HG03432 (cell line): ENCODE measurements at regions not wholly inside any gene's neighbourhood (a gene's known extent, or its start where the extent isn't known, plus 50 kb on each side); places are given as distances from the start of the nearest gene placed in this dataset.

Experiments
- ATAC-seq: cut with Tn5 transposase; IDR thresholded peaks from one replicate; pipeline ENCODE4 v1.9.1; 2021; ENCODE audit warnings: mild to moderate bottlenecking, moderate library complexity; ENCODE audit not compliant: unreplicated experiment

DNA sequence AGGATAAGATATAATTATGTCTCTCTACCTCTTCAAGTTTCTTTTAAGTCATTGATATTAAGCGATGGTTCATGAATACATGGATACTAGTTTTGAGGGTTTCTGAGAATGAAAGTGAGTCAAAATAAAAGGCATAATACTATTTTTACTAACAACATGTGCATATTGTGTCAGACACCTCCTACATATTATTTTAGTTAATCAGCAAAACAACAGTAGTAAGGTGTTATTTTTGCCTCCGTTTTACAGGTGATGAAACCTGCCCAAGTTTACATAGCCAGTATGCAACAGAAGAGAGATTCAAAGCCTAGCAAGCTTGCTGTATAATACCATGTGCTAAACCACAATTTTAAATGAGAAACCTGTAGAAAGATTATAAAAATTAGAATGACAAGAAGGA lies 544.1 kb downstream of the EPHA5 start:
- no peak for ATAC-seq

DNA sequence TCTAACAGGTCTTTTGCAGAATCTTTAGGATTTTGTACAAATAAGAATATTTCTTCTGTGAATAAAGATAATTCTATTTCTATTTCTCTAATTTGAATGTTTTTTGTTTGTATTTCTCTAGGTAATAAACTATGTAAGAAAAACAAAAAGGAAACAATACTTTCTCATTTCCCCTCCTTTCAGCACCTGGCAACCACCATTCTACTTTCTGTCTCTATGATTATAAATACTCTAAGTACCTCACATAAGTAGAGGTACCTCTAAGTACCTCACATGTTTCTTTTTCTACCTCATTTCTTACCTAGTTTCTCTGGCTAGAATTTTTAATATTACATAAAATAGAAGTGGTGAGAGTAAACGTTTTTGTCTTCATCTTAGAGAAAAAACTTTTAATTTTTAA lies 550.0 kb downstream of the EPHA5 start:
- ATAC-seq, result no peak

DNA sequence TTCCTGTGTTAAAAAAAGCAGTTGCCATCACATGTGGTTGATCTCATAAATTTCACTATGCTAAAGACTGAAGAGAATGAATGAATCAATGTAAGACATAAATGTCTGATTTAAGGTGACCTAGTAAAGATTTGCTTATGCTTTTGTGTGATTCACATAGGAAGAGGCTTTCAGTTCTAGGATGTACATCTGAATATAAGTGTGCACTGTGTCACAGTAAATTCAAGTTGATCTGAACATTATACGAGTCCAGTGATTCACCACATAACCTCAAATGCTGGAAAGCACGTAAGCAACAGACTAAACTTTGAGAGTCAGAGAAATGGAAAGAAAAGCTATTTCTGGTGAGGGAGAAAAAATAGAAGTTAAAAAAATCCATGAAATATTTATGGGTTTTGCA lies 567.9 kb downstream of the EPHA5 start:
- no peak for ATAC-seq

DNA sequence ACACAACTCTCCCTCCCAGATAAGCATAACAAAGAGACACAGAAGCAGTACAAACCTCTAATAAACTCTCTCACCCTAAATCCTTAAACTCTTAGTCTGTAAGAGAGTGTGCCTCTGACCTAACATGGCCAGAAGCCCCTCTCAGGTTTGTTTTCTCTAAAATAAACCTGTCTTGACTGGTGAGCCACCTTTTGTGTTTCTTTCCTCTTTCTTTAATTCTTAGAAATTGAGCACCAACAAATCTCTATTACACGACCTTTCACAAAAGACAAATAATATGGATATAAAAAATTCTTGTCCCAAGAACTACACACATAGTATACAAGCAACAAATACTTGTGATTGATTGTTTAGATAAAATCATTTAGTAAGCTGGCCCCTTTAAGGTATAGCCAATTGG lies 573.7 kb downstream of the EPHA5 start:
- ATAC-seq, result no peak

DNA sequence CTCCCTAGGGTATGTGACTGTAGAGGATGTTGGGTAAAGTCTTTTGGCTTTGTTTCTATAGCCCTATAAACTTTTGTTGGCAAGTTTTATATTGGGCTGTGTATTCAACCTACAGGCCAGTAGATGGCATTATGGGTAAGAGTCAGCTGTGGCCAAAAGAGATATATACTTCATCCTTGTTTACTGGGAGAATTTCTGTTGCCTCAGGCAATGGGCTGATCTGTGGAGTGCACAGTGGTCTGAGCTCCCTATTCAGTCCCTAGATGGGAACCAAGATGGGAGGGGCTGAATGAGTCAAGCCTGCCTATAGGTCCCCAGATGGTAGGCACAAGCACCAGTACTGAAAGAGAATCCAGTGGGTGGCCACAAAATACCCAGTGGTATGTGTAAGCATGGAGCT lies 580.6 kb downstream of the EPHA5 start:
- ATAC-seq, result no peak

DNA sequence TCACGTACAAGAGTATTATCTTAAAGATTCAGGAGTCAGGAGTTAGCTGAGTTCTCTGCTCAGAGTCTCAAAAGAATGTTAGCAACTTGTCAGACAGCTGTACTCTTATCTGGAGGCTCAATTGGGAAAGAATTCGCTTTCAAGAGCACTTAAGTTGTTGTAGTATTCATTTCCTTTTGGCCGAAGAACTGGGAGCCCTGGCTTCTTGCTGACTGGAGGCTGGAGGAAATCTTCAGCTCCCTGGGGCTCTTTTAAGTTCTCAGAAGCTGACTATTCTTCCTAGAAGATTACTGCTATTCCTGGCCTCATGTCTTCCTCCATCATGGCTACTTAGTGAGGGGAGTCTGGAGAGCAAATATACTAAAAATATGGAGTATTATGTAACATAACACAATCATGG lies 587.2 kb downstream of the EPHA5 start:
- no peak for ATAC-seq

DNA sequence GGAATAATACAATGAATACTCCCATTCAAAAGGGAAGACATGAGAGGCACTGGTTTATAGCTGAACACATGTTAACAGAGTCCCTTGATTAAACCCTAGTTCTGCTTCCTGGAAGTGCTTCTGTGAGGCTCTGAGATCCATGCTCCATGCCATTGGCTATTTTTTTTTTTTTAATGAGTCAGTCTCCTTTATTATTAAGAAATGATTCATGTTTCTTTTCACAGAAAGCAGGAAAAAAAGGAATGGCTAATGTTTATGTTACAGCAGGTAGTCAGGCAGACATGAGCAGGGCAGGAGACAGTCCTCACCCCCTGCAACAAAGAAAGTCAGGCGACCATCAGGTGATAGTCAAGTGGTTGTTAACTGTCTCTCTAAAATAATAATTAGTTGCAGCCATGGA lies 598.7 kb downstream of the EPHA5 start:
- ATAC-seq, result no peak

DNA sequence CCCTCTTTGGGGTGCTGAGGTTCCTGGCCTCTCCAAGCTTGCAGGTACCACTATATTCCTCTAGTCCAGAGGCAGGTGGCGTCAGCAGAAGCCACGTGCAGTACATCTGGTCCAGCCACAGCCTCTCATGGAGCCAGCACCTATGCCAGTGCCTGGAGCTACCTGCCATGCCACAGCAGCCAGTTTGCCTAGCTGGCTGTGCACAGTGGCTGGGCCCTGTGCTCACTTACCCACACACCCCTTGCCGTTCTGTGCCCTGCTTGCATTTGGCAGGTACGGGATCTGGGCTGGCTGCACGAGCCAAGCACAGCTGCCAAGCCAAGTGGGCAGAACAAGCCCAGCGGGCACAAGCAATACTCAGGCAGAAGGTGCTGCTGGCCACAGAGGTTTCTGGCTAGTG lies 601.1 kb downstream of the EPHA5 start:
- no peak for ATAC-seq

DNA sequence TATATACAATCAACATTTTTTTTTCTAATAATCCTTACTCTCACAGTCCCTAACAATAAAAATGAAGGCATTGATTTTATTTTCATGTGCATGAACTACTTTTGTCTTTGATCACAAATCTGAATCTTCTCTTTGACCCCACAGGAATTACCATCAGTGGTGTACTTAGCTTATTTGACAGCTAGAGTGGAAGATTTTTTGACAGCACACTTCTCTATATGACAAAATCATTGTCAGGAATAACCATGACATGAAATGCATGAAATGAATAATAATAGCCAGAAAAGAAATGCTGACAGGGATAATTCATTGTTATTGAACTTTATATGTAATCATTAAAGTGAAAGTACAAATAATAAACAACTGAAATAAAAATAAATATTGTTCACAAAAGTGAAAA lies 604.2 kb downstream of the EPHA5 start:
- ATAC-seq, result no peak

DNA sequence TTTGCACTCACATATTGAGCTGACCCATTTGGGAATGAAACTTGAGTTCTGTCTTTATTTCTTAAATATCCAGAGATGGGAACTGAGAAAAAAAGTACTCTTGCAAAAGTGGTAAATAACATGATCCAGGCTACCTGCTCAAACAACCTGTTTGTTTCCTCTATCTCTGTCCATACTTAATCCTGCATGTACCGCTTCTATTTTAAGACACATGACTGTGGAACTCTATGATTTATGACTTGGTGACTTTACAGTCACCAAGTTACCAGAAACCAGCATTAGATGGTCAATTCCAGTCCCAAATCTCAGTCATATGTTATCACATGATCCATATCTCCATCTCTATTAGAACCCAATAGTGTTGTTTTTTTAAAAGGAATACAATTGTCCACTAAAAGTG lies 606.7 kb downstream of the EPHA5 start:
- no peak for ATAC-seq

DNA sequence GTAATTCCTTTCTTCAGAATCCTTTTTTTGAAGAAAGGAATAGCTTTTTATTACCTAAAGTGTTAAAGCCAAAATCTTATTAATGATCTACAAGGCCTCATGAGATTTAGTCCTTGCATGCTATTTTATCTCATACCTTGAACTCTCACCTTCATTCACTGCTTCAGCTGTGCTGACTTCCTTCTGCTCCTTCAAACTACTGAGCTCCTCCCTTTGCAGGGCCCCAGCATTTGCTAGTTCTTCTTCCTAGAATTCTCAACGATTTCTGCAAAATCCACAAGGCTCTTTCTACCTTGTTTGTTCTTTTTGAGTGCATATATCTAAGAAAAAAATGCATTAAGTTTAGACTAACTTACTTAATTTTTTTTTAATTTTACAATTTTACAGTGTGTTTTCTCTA lies 619.5 kb downstream of the EPHA5 start:
- ATAC-seq, result no peak

DNA sequence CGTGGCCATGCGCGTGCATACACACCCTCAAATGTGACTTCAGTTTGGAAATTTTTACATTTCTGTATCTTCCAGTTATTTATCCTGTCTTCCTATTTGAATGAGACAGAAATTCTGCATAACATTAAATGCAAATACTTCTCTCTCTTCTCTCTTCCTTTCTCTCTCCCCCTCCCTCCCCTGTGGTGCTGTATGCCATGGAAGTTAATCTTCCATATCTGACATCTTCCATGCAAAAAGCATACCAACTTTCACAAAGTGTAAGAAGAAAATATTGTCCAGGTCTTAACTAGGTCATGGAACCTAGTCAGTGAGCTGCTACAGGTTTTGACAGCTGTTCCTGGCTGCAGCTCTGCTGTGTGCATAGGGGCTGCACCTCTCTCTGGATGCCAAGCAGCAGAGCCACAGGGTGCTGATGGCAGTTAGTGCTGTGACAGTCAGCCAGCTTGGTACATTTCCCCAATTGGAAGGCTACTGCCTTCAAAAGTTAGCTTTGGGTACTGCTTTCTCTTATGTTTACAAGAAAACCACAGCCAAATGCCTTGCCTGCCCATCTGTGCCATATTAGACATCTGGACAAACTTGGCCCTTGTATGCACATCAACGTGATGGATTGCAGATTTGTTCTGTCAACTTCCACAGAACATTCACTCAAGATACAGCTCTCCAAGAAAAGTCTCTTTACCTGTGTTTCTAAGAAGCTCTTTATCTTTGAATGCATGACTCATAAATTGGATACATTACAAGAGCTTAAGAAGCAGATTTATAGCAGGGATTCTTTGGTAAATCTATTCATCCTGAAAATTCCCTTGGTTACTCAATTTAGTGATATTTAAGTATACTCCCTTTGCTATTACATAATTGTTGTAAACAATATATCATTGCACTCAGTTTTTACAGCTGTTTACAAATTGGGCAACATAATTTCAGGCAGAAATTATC lies 623.8 kb downstream of the EPHA5 start:
- no peak for ATAC-seq

DNA sequence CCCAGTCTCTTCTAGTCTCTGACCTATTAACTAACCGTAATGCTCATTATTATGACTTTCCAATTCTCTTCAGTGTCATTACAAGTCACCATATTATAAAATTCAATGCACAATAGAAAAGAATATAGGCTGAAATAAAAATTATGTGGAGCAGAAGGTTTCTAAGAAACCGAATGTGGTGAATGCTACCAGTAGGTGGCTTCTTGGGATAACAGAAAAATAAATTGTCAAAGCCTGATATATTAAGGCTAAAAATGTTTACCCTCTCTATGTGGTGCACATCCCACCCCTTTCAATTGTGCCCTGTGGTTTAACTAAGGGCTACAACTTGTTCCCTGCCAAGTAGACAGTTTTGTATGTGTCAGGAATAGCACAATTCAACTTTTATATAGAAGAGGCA lies 624.6 kb upstream of the TECRL start:
- ATAC-seq, result no peak

DNA sequence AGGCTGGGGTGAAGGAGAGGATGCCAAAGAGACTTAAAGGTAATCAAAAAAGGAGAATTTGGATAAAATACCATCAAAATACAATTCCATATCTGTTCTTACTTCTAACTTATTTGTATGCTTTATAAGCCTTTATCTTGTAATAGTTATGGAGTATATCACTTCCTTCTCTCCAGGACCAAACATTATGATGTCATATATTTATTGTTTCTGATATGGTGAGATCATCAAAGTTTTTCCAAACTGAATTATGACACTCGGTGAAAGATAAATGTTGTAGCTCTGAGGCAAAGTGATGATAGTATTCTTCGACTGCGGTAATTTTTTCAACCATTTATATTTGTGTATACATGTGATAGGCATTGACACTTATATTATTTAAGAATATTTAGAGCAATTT lies 619.3 kb upstream of the TECRL start:
- ATAC-seq, result no peak

DNA sequence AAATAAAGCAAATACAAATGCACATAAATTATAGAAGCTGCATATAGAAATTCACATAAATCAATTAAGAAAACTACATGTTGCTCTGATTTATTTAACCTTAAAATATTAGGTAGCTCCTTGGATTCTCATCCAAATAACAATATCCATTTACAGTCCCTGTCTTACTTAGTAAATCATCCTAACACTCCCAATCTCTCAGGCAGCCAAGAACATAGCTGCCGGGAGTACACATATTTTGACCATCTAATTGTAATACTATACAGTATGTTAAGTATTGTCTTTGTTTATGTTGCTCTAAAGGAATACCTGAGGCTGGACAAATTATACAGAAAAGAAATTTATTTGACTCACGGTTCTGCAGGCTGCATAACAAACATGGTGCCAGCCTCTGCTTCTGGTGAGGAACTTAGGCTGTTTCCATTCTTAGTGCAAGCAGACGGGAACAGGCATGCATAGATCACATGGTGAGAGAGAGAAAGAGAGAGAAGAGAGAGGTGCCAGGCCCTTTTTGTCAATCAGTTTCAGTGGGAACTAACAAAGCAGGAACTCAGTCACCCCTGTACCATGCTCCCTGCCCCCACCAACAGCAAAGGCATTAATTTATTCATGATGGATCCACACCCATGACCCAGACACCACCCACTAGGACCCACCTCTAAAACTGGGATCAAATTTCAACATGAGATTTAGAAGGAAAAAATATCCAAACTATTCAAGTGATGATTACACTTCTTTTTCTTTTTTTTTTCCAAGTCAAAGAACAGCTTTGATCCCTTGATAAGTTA lies 614.8 kb upstream of the TECRL start:
- no peak for ATAC-seq

DNA sequence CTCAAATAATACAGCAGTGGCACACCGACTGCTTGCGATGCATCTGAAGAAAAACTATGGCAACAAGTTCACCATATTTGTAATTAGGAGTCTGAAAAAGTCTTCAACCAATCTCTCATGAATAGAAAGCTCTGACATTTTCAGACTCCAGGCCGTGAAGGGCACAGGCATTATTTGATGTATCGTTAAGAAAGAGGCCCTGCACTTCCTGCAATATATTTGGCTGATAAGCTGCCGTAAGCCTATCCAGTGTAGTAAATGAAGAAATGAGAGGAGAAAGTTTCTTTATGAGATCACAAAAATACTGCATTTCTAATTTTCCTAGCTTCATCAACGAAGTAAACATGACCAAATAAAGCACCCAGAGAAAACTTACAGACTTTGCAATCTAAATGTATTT lies 613.8 kb upstream of the TECRL start:
- no peak for ATAC-seq

DNA sequence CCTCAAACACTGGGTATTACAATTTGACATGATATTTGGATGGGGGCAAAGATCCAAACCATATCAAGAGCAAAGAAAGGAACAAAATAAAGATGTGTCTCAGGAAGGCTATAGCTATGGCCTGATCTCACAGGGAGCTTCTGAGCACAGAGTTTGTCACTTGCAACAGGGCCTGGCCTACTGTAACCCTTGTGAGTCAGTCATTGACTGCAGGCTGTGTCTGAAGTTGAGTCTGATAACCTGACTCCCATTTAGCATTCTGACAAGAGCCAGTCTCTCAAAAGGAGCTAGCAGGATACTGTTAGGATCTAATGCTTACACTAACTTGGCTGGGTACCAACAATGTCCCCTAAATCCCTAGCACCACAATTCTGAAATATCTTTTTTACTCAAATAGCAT lies 612.5 kb upstream of the TECRL start:
- no peak for ATAC-seq

DNA sequence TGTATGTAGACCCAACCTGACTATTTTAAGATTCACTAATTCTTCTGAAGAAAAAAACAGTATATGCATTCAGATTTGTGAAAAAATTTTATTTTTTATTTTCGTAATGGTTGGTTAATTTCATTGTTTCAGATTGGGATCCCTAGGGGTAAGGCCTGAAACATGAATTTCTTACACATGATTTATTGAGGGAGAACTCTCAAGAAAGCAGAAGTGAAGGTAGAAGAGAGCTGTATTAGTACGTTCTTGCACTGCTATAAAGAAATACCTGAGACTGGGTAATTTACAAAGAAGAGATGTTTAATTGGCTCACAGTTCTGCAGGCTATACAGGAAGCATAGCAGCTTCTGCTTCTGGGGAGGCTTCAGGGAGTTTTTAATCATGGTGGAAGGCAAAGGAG lies 611.9 kb upstream of the TECRL start:
- no peak for ATAC-seq

DNA sequence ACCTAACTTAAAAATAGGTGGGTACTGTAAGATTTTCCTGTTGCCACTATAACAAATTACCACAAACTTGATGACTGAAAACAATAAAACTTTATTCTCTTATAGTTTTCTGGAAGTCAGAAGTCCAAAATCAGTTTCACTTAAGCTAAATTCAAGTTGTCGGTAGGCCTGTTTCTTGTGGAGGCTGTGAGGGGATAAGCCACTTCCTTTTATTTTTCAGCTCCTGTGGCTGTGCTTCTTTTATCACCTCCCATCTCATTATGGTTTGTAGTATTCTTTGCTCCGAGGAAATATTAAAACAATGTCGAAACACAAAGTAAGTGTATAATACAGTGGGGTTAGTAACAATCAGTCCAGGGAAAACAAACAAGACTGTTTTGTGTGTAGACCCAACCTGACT lies 610.5 kb upstream of the TECRL start:
- ATAC-seq, result no peak

DNA sequence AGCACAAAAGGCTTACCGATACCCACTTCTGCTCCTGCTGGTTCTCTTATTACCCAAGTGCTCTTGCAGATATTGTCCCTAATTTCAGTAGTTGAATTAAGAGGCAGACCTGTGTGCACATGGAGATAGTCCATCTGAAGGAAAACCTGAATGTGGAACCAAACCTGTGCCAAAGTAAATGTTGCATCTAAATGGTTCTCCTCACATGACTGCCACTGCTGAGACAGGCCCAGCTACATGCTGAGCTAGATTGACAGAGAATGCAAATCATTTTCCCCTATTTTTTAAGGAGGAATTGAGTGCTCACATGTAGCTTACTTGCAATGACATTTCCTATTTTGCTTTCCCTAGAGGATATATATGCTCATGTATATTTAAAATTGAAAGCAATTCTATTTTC lies 609.1 kb upstream of the TECRL start:
- ATAC-seq, result no peak

DNA sequence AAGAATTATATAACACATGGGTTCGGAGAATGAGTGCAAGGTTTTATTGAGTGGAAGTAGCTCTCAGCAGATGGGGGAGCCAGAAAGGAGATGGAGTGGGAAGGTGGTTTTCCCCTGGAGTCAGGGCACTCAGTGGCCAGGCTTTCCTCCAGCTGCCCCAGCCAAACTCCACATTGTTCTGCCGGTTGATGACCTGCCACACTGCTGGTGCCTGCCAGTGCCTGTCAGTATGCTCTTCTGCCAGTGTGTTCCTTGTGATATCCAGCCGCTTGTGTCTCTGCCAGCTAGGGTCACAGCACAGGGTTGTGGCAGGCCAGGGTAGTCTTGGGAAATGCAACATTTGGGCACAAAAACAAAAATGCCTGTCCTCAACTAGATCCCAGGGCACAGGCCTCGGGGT lies 604.8 kb upstream of the TECRL start:
- ATAC-seq, result no peak

DNA sequence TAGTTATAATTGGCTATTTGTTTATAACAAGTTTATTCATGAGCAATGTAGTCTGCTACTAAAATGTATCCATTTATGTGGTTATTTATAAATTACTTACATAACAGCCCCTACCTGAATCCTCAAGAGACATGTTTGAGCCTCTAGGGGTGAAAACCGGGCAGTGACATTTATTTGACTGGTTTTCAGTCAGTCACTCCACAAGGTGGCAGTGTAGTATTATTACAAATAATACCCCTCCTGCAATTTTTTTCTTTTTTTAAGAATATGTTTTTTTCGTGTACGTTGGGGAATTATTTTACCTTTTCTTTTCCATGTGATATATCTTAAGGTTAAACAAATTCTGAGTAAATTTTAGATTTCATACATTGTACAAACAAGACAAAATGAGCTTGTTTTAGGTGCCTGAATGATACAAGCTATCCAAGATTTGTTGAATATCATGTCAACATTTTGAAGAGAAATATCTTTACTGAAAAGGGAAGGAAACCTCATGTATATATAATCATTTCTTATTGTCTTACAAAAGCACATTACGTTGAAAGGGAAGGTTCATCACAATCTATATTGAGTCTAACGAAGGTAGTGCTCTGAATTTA lies 598.7 kb upstream of the TECRL start:
- ATAC-seq, result peak; percentile 66
